CD4-positive, CD25-positive, alpha-beta regulatory T cell (primary cell): ENCODE measurements at regions not wholly inside any gene's neighbourhood (a gene's known extent, or its start where the extent isn't known, plus 50 kb on each side); places are given as distances from the start of the nearest gene placed in this dataset.

Source experiments
- ATAC-seq, 2 donors: fragments of 150-1000 bp; cut with Tn5 transposase; one replicate each; pipeline ENCODE4 v1.10.0; 2021; ENCODE audit warnings: low read depth in 2 of 2, moderate number of reproducible peaks in 2 of 2, moderate library complexity in 1 of 2
- DNase-seq, 3 donors: peaks; one replicate each; pipeline versions ENCODE4 v3.0.0 to v3.0.0-alpha.2; 2012 to 2022; ENCODE audit warnings: mixed read lengths in 1 of 3
- H3K27ac ChIP-seq: one replicate; pipeline ENCODE4 v1.7.0; 2013; ENCODE audit warnings: mild to moderate bottlenecking, low read length; ENCODE audit not compliant: insufficient read depth, poor library complexity, severe bottlenecking
- H3K27me3 ChIP-seq: one replicate; pipeline ENCODE4 v1.7.0; 2013; ENCODE audit warnings: low read length; ENCODE audit not compliant: control insufficient read depth, insufficient read depth
- H3K36me3 ChIP-seq: one replicate; pipeline ENCODE4 v1.7.0; 2013; ENCODE audit warnings: mild to moderate bottlenecking, low read length, moderate library complexity; ENCODE audit not compliant: control insufficient read depth, insufficient read depth
- H3K4me1 ChIP-seq: 2 replicates; pipeline ENCODE4 v1.7.0; 2013; ENCODE audit warnings: mild to moderate bottlenecking, low read length; ENCODE audit not compliant: insufficient read depth, control insufficient read depth, poor library complexity, severe bottlenecking
- H3K4me3 ChIP-seq: one replicate; pipeline ENCODE4 v1.7.0; 2013; ENCODE audit warnings: low read depth, mild to moderate bottlenecking, low read length, moderate library complexity
- H3K9me3 ChIP-seq, 2 experiments: 1 replicate in 1 of 2; 2 replicates in 1 of 2; pipeline ENCODE4 v1.7.0; 2013; ENCODE audit warnings: low read length in 2 of 2, mild to moderate bottlenecking in 1 of 2, moderate library complexity in 1 of 2; ENCODE audit not compliant: control insufficient read depth in 2 of 2
- H3K27ac Mint-ChIP-seq, 3 donors: one replicate each; pipeline ENCODE4 v1.8.0; 2020 to 2022; ENCODE audit warnings: mild to moderate bottlenecking in 3 of 3, mixed read lengths in 3 of 3, moderate library complexity in 2 of 3
- H3K27me3 Mint-ChIP-seq: one replicate; pipeline ENCODE4 v1.8.0; 2022; ENCODE audit warnings: mild to moderate bottlenecking, mixed read lengths
- H3K36me3 Mint-ChIP-seq: one replicate; pipeline ENCODE4 v1.8.0; 2020; ENCODE audit warnings: mixed read lengths
- H3K4me1 Mint-ChIP-seq, 4 donors: one replicate each; pipeline ENCODE4 v1.8.0; 2020 to 2022; ENCODE audit warnings: mixed read lengths in 4 of 4, mild to moderate bottlenecking in 1 of 4
- H3K4me3 Mint-ChIP-seq, 4 donors: one replicate each; pipeline ENCODE4 v1.8.0; 2020 to 2022; ENCODE audit warnings: mild to moderate bottlenecking in 4 of 4, mixed read lengths in 4 of 4, moderate library complexity in 3 of 4
- H3K9me3 Mint-ChIP-seq, 7 donors: one replicate each; pipeline ENCODE4 v1.8.0; 2020 to 2022; ENCODE audit warnings: mixed read lengths in 7 of 7, mild to moderate bottlenecking in 3 of 7, moderate library complexity in 2 of 7

- H3K4me3 Mint-ChIP-seq = no peak overlapping the region
- peaks cover 0 to 4% (median 0%) of the 10 kb centered on the region in 7 donors for H3K9me3 Mint-ChIP-seq
- Histone ChIP-seq H3K27ac (no peak overlapping the region), H3K4me3 (no peak overlapping the region), H3K36me3 (no peaks in the 10 kb centered on the region), H3K9me3 (no peaks in the 10 kb centered on the region), H3K27me3 (no peaks in the 10 kb centered on the region), H3K4me1 (no peaks in the 10 kb centered on the region)
- no peaks in the 10 kb centered on the region for H3K36me3 Mint-ChIP-seq
- no peaks in the 10 kb centered on the region for H3K4me1 Mint-ChIP-seq
- H3K27me3 Mint-ChIP-seq = peaks cover 13% of the 10 kb centered on the region
- DNase-seq = no peak
- ATAC-seq = no peak
- no peak overlapping the region for H3K27ac Mint-ChIP-seq
Measured at GRCh38 chr14:100979780-100980179, 76.3 kb upstream of the RTL1 start.

GRCh38 chr14:100980823-100981222, 77.3 kb upstream of the RTL1 start:
- Histone ChIP-seq H3K9me3 (no peaks in the 10 kb centered on the region), H3K4me3 (no peak overlapping the region), H3K4me1 (no peaks in the 10 kb centered on the region), H3K36me3 (no peaks in the 10 kb centered on the region), H3K27me3 (no peaks in the 10 kb centered on the region), H3K27ac (no peak overlapping the region)
- ATAC-seq = no peak
- peaks cover 13% of the 10 kb centered on the region for H3K27me3 Mint-ChIP-seq
- no peak overlapping the region for H3K27ac Mint-ChIP-seq
- no peak overlapping the region for H3K4me3 Mint-ChIP-seq
- DNase-seq = no peak
- peaks cover 0 to 4% (median 0%) of the 10 kb centered on the region in 7 donors for H3K9me3 Mint-ChIP-seq
- H3K36me3 Mint-ChIP-seq = no peaks in the 10 kb centered on the region
- H3K4me1 Mint-ChIP-seq = no peaks in the 10 kb centered on the region

- ATAC-seq (no peak), DNase-seq (no peak)
- Mint-ChIP-seq H3K4me1 (no peaks in the 10 kb centered on the region), H3K27ac (no peak overlapping the region), H3K36me3 (no peaks in the 10 kb centered on the region), H3K27me3 (peaks cover 13% of the 10 kb centered on the region), H3K4me3 (no peak overlapping the region), H3K9me3 (peaks cover 0 to 4% (median 0%) of the 10 kb centered on the region in 7 donors)
- no peak overlapping the region for H3K4me3 ChIP-seq
- H3K27me3 ChIP-seq = no peaks in the 10 kb centered on the region
- H3K4me1 ChIP-seq = no peaks in the 10 kb centered on the region
- no peak overlapping the region for H3K27ac ChIP-seq
- H3K36me3 ChIP-seq = no peaks in the 10 kb centered on the region
- H3K9me3 ChIP-seq = no peaks in the 10 kb centered on the region
Measured at GRCh38 chr14:100981809-100982208, 78.3 kb upstream of the RTL1 start.

GRCh38 chr14:100982353-100982752, 78.8 kb upstream of the RTL1 start:
- Mint-ChIP-seq H3K4me3 (no peak overlapping the region), H3K36me3 (no peaks in the 10 kb centered on the region), H3K27me3 (peaks cover 13% of the 10 kb centered on the region), H3K9me3 (peaks cover 0 to 4% (median 0%) of the 10 kb centered on the region in 7 donors), H3K4me1 (no peaks in the 10 kb centered on the region), H3K27ac (no peak overlapping the region)
- H3K36me3 ChIP-seq = no peaks in the 10 kb centered on the region
- no peak overlapping the region for H3K27ac ChIP-seq
- no peaks in the 10 kb centered on the region for H3K9me3 ChIP-seq
- no peak for DNase-seq
- no peaks in the 10 kb centered on the region for H3K4me1 ChIP-seq
- no peak for ATAC-seq
- no peak overlapping the region for H3K4me3 ChIP-seq
- no peaks in the 10 kb centered on the region for H3K27me3 ChIP-seq

- H3K27me3 Mint-ChIP-seq = peaks cover 13% of the 10 kb centered on the region
Measured at GRCh38 chr14:100982762-100983161, 79.2 kb upstream of the RTL1 start.

GRCh38 chr14:100983710-100984109, 80.2 kb upstream of the RTL1 start:
- H3K27me3 Mint-ChIP-seq = peaks cover 10% of the 10 kb centered on the region
- H3K4me3 Mint-ChIP-seq = no peak overlapping the region
- Histone ChIP-seq H3K4me1 (no peaks in the 10 kb centered on the region), H3K36me3 (no peaks in the 10 kb centered on the region), H3K27ac (no peak overlapping the region), H3K9me3 (no peaks in the 10 kb centered on the region), H3K27me3 (no peaks in the 10 kb centered on the region), H3K4me3 (no peak overlapping the region)
- H3K27ac Mint-ChIP-seq = no peak overlapping the region
- no peak for DNase-seq
- H3K36me3 Mint-ChIP-seq = no peaks in the 10 kb centered on the region
- no peak for ATAC-seq
- peaks cover 0 to 4% (median 0%) of the 10 kb centered on the region in 7 donors for H3K9me3 Mint-ChIP-seq
- no peaks in the 10 kb centered on the region for H3K4me1 Mint-ChIP-seq

More at GRCh38 chr14:100982762-100983161, 79.2 kb upstream of the RTL1 start:
- Histone ChIP-seq H3K27ac (no peak overlapping the region), H3K27me3 (no peaks in the 10 kb centered on the region), H3K4me1 (no peaks in the 10 kb centered on the region), H3K4me3 (no peak overlapping the region), H3K36me3 (no peaks in the 10 kb centered on the region), H3K9me3 (no peaks in the 10 kb centered on the region)
- ATAC-seq (no peak), DNase-seq (no peak)
- Mint-ChIP-seq H3K4me1 (no peaks in the 10 kb centered on the region), H3K27ac (no peak overlapping the region), H3K4me3 (no peak overlapping the region), H3K36me3 (no peaks in the 10 kb centered on the region), H3K9me3 (peaks cover 0 to 4% (median 0%) of the 10 kb centered on the region in 7 donors)

GRCh38 chr14:100988011-100988410, 84.5 kb upstream of the RTL1 start:
- H3K4me1 Mint-ChIP-seq = no peaks in the 10 kb centered on the region
- H3K36me3 Mint-ChIP-seq = no peaks in the 10 kb centered on the region
- H3K4me3 Mint-ChIP-seq = no peak overlapping the region

GRCh38 chr14:100988411-100988900, 84.9 kb upstream of the RTL1 start:
- H3K36me3 Mint-ChIP-seq = no peaks in the 10 kb centered on the region
- Histone ChIP-seq H3K27me3 (no peaks in the 10 kb centered on the region), H3K9me3 (no peaks in the 10 kb centered on the region), H3K36me3 (no peaks in the 10 kb centered on the region), H3K4me3 (no peak overlapping the region), H3K27ac (no peak overlapping the region), H3K4me1 (no peaks in the 10 kb centered on the region)
- H3K4me3 Mint-ChIP-seq = no peak overlapping the region
- H3K9me3 Mint-ChIP-seq = no peaks in the 10 kb centered on the region
- no peaks in the 10 kb centered on the region for H3K4me1 Mint-ChIP-seq
- DNase-seq (no peak), ATAC-seq (no peak)
- no peak overlapping the region for H3K27ac Mint-ChIP-seq
- no peaks in the 10 kb centered on the region for H3K27me3 Mint-ChIP-seq

More at GRCh38 chr14:100988011-100988410, 84.5 kb upstream of the RTL1 start:
- Histone ChIP-seq H3K9me3 (no peaks in the 10 kb centered on the region), H3K36me3 (no peaks in the 10 kb centered on the region), H3K4me1 (no peaks in the 10 kb centered on the region), H3K4me3 (no peak overlapping the region), H3K27me3 (no peaks in the 10 kb centered on the region), H3K27ac (no peak overlapping the region)
- ATAC-seq (no peak), DNase-seq (no peak)
- no peaks in the 10 kb centered on the region for H3K27me3 Mint-ChIP-seq
- no peaks in the 10 kb centered on the region for H3K9me3 Mint-ChIP-seq
- no peak overlapping the region for H3K27ac Mint-ChIP-seq
